Heart left ventricle (tissue), 16 donors: ENCODE measurements at regions not wholly inside any gene's neighbourhood (a gene's known extent, or its start where the extent isn't known, plus 50 kb on each side); places are given as distances from the start of the nearest gene placed in this dataset.

ENCODE experiments used
- ATAC-seq, 4 donors: fragments of 200-7000 bp; cut with Tn5 transposase; one replicate each; pipeline ENCODE4 v1.9.1; 2020 to 2022; ENCODE audit warnings: moderate library complexity in 4 of 4, mild to moderate bottlenecking in 3 of 4, moderate number of reproducible peaks in 1 of 4
- DNase-seq, 5 donors: peaks; one replicate each; pipeline ENCODE4 v3.0.0-alpha.2; 2020
- H3K27ac ChIP-seq, 12 donors: fragments of 200-600 bp; sonication (generic) in 4 of 12; one replicate each; pipeline versions ENCODE4 v1.5.0 to v1.8.0; 2016 to 2022; ENCODE audit warnings: mild to moderate bottlenecking in 2 of 12
- H3K27me3 ChIP-seq, 9 donors: fragments of 200-600 bp; sonication (generic) in 2 of 9; one replicate each; pipeline versions ENCODE4 v1.5.1 to v1.8.0; 2016 to 2022; ENCODE audit warnings: mild to moderate bottlenecking in 3 of 9
- H3K36me3 ChIP-seq, 9 donors: fragments of 200-600 bp; sonication (generic) in 2 of 9; one replicate each; pipeline versions ENCODE4 v1.5.0 to v1.8.0; 2018 to 2022; ENCODE audit warnings: mild to moderate bottlenecking in 2 of 9
- H3K4me1 ChIP-seq, 12 donors: fragments of 200-600 bp; sonication (generic) in 4 of 12; one replicate each; pipeline versions ENCODE4 v1.5.0 to v1.8.0; 2016 to 2022; ENCODE audit warnings: mild to moderate bottlenecking in 3 of 12
- H3K4me3 ChIP-seq, 12 donors: fragments of 200-600 bp; sonication (generic) in 4 of 12; one replicate each; pipeline versions ENCODE4 v1.5.0 to v1.8.0; 2017 to 2022; ENCODE audit warnings: mild to moderate bottlenecking in 9 of 12, moderate library complexity in 4 of 12
- H3K9me3 ChIP-seq, 12 donors: fragments of 200-600 bp; sonication (generic) in 4 of 12; one replicate each; pipeline versions ENCODE4 v1.5.0 to v1.8.0; 2016 to 2022; ENCODE audit warnings: mild to moderate bottlenecking in 1 of 12
- CTCF ChIP-seq, 12 donors: fragments of 200-600 bp; sonication (generic) in 4 of 12; IDR thresholded peaks; one replicate each; pipeline versions ENCODE4 v1.5.0 to v1.8.0; 2018 to 2022; ENCODE audit warnings: antibody characterized with exemption in 12 of 12, mild to moderate bottlenecking in 5 of 12
- POLR2A ChIP-seq, 2 donors: fragments of 450-650 bp; IDR thresholded peaks; one replicate each; pipeline ENCODE4 v1.6.1; 2017; ENCODE audit warnings: antibody characterized with exemption in 2 of 2, mild to moderate bottlenecking in 2 of 2, moderate library complexity in 2 of 2
- WGBS, 4 donors: extraction: QIAGEN DNeasy Blood & Tissue Kit in 2 of 4; methylation state at CpG; one replicate each; pipeline versions ENCODE4 v1.1.5 to v1.1.7; 2013 to 2018; 5-methylcytosine and 5-hydroxymethylcytosine counted together
- intact Hi-C, 10 donors: fragments of 100-400 bp; cut with DNase I; formaldehyde crosslinking; loops; one replicate each; pipeline versions ENCODE4 v1.11.1 to v1.14.2; 2022
- donor health status: ischemic (EF 13 %, LVEDD 7.1; RV severe dilation, severe dysfunction).
- donor health status: healthy with polysubstance abuse.
- donor health status: DM: no; HTN: yes; CAD: no.
- donor health status: DM: no; HTN: no; CAD: no.
- donor health status: ischemic (EF 25% LVEDD 6.9; RV normal size, moderate dysfunction).
- donor health status: ischemic (EF 25% LVEDD 5.7; RV mildly dilated, moderate dysfunction).
- donor health status: healthy.
- donor health status: DM: yes; HTN: yes; CAD: no.
- donor health status: ischemic (EF 35%, LVEDD 5.7; RV mildly dilated, moderate dysfunction).
- donor health status: nonischemic (EF 11% LVEDD 7.7; RV severe dilation, severe dysfunction).
- donor health status: DM: yes; HTN: yes; CAD: no.
- donor health status: PGD.
- donor health status: ischemic (EF 29% LVEDD 5.4; RV normal size, mild dysfunction).
- donor health status: nonischemic (EF 23%, LVEDD 6.1; RV moderate dilation, normal function).

DNA sequence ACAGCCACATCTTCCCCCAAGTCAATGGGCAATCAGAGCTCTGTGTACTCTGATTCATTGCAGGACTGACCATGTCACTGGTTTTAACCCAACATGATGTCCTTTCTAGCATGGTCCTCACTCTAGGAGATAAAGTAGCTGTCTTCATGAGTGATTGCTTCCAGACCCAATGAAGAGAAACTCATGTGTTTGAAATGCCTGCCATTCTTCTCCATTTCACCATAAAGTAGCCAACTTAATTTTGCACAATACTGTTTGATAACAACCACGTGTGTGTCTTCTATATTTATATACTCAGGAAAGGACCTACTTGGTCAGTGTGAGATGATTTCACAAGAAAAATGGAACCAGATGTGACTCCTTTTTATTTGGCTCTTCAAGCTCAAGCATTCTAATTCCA is 172.5 kb downstream of the AXIN2 start:
- Histone ChIP-seq H3K36me3 (no peaks in the 10 kb centered on the region), H3K4me1 (no peaks in the 10 kb centered on the region), H3K27ac (no peak overlapping the region), H3K27me3 (peaks cover 0 to 3% (median 0%) of the 10 kb centered on the region in 9 donors), H3K4me3 (no peak overlapping the region), H3K9me3 (no peaks in the 10 kb centered on the region)
- WGBS, 4 donors: 14 to 42% (median 28%) methylated on average over 1 of the region's 1 CpG
- TF ChIP-seq CTCF (IDR thresholded peaks at IDR 0.05) (no peak), POLR2A (IDR thresholded peaks at IDR 0.05) (no peak)
- no peak for DNase-seq
- intact Hi-C loops: no loop called here
- ATAC-seq: no peak

- Histone ChIP-seq H3K9me3 (no peaks in the 10 kb centered on the region), H3K36me3 (no peaks in the 10 kb centered on the region), H3K4me1 (no peaks in the 10 kb centered on the region), H3K4me3 (no peak overlapping the region), H3K27me3 (peaks cover 0 to 3% (median 0%) of the 10 kb centered on the region in 9 donors), H3K27ac (no peak overlapping the region)
- WGBS, 4 donors: 91 to 96% (median 93%) methylated on average over 5 of the region's 5 CpGs
- intact Hi-C loops: no loop called here
- no peak for DNase-seq
- TF ChIP-seq POLR2A (IDR thresholded peaks at IDR 0.05) (no peak), CTCF (IDR thresholded peaks at IDR 0.05) (no peak)
- no peak for ATAC-seq
Measured at GRCh38 chr17:65387322-65387721, 174.1 kb downstream of the AXIN2 start.

DNA sequence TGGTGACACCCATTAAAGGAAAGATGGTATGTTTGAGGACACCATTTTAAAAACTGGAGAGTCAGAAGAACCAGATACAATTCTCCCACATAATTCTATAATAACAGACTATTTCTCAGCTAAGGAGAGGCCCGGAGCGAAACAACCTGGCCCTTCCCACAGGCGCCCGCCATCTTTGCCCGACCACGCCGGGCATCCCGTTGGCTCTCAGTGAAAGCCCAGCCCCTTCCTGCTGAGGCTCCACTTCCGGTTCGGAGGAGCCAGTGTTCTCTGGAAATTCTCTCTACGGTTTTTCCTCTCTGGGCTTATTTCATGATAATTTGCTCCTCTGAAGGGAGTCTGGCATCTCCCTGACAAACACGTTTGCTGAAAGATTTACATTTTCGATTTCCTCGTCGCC is 175.7 kb downstream of the AXIN2 start:
- WGBS, 4 donors: 88 to 92% (median 92%) methylated on average over 15 of the region's 15 CpGs
- H3K27me3 ChIP-seq: no peaks in the 10 kb centered on the region
- H3K4me1 ChIP-seq: no peaks in the 10 kb centered on the region
- H3K27ac ChIP-seq: no peak overlapping the region
- H3K4me3 ChIP-seq: no peak overlapping the region
- intact Hi-C loops: no loop called here
- no peak for TF ChIP-seq POLR2A (IDR thresholded peaks at IDR 0.05)
- TF ChIP-seq CTCF (IDR thresholded peaks at IDR 0.05): no peak
- no peaks in the 10 kb centered on the region for H3K36me3 ChIP-seq
- no peak for DNase-seq
- ATAC-seq: no peak
- H3K9me3 ChIP-seq: no peaks in the 10 kb centered on the region

GRCh38 chr17:65385071-65385470 is 176.4 kb downstream of the AXIN2 start:
- ATAC-seq (no peak), DNase-seq (no peak)
- H3K27me3 ChIP-seq: no peaks in the 10 kb centered on the region
- no peaks in the 10 kb centered on the region for H3K9me3 ChIP-seq
- no peaks in the 10 kb centered on the region for H3K4me1 ChIP-seq
- TF ChIP-seq POLR2A (IDR thresholded peaks at IDR 0.05) (no peak), CTCF (IDR thresholded peaks at IDR 0.05) (no peak)
- no peaks in the 10 kb centered on the region for H3K36me3 ChIP-seq
- H3K27ac ChIP-seq: no peak overlapping the region
- intact Hi-C loops: no loop called here
- no peak overlapping the region for H3K4me3 ChIP-seq
- WGBS, 4 donors: 85 to 96% (median 88%) methylated on average over 3 of the region's 3 CpGs
